ENCODE measurements at regions not wholly inside any gene's neighbourhood (a gene's known extent, or its start where the extent isn't known, plus 50 kb on each side); places are given as distances from the start of the nearest gene placed in this dataset.

- no peak for TF ChIP-seq POLR2A (IDR thresholded peaks at IDR 0.05)
- 35 to 65% methylated on average over 7 of the region's 7 CpGs for WGBS, 2 donors
- Histone ChIP-seq H3K36me3 (no peaks in the 10 kb centered on the region), H3K4me3 (no peak overlapping the region), H3K27ac (no peak overlapping the region), H3K27me3 (no peaks in the 10 kb centered on the region), H3K4me1 (no peaks in the 10 kb centered on the region), H3K9me3 (no peaks in the 10 kb centered on the region)
- intact Hi-C loops (cut with DNase I) = no loop called here
- peak; percentile 76 for DNase-seq
These were observed 335.7 kb upstream of the SNX7 start for GRCh38 chr1:98325646-98326440.

DNA sequence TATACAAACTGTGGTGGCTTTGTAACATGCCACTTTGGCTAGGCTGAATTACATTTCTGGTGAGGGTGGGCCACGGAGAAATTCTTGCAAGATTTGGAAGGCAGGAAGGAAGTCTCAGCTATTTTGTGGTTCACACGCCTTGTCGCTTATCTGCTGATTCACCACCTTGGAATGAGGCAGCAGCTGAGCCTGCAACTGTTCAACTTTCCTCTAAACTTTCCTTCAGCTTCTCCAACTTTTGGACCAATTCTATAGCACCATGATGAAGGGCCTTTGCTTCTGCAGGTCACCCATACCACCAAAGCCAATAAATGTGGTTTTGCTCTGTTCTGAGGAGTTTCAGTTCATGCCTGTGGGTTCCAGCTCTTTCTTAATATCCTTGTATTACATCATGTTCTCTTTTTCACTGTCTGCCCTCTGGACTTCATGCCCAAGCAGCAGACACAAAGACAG is 337.6 kb upstream of the SNX7 start:
- Histone ChIP-seq H3K9me3 (no peaks in the 10 kb centered on the region), H3K4me3 (no peak overlapping the region), H3K27ac (peak overlapping the region in 1 of 4 donors; percentile 32), H3K4me1 (no peaks in the 10 kb centered on the region), H3K36me3 (no peaks in the 10 kb centered on the region), H3K27me3 (no peaks in the 10 kb centered on the region)
- TF ChIP-seq POLR2AphosphoS5 (IDR thresholded peaks at IDR 0.05) = no peak
- TF ChIP-seq POLR2A (IDR thresholded peaks at IDR 0.05) = no peak
- no peak for TF ChIP-seq CTCF (IDR thresholded peaks at IDR 0.05)
- no peak for TF ChIP-seq EP300 (IDR thresholded peaks at IDR 0.05)
- no peak for DNase-seq
- intact Hi-C loops (cut with DNase I) = no loop called here
- WGBS, 2 donors = 25 to 42% methylated on average over 3 of the region's 3 CpGs

DNA sequence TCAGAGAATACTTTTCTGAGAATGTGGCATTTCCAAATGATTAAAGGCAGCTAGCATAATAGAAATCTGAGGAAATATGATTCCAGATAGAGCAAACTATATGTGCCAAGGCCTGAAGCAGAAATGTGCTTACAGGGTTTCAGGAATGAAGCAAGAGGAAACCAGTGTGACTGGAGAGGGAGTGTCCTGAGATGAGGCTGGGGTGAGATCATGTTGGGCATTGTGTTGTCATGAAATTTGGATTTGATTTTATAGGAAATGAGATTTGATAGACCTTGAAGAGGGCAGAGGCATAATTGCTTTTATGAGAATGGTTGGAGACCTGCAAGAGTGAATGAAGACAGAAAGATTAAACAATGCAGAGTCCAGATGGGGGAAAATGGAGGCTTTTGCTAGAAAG is 338.1 kb upstream of the SNX7 start:
- H3K4me3 ChIP-seq = no peak overlapping the region
- H3K4me1 ChIP-seq = no peaks in the 10 kb centered on the region
- H3K36me3 ChIP-seq = no peaks in the 10 kb centered on the region
- TF ChIP-seq EP300 (IDR thresholded peaks at IDR 0.05) = no peak
- TF ChIP-seq CTCF (IDR thresholded peaks at IDR 0.05) = no peak
- no peak for TF ChIP-seq POLR2A (IDR thresholded peaks at IDR 0.05)
- no peak for TF ChIP-seq POLR2AphosphoS5 (IDR thresholded peaks at IDR 0.05)
- intact Hi-C loops (cut with DNase I) = no loop called here
- H3K27ac ChIP-seq = peak overlapping the region in 1 of 4 donors; percentile 32
- DNase-seq = no peak
- no peaks in the 10 kb centered on the region for H3K9me3 ChIP-seq
- no peaks in the 10 kb centered on the region for H3K27me3 ChIP-seq

GRCh38 chr1:98322966-98323365 is 338.6 kb upstream of the SNX7 start:
- Histone ChIP-seq H3K9me3 (no peaks in the 10 kb centered on the region), H3K4me1 (no peaks in the 10 kb centered on the region), H3K4me3 (no peak overlapping the region), H3K36me3 (no peaks in the 10 kb centered on the region), H3K27me3 (no peaks in the 10 kb centered on the region), H3K27ac (no peak overlapping the region)
- intact Hi-C loops (cut with DNase I) = no loop called here
- WGBS, 2 donors = 95 to 96% methylated on average over 1 of the region's 1 CpG
- TF ChIP-seq POLR2AphosphoS5 (IDR thresholded peaks at IDR 0.05) (no peak), CTCF (IDR thresholded peaks at IDR 0.05) (no peak), POLR2A (IDR thresholded peaks at IDR 0.05) (no peak)
- no peak for DNase-seq

DNA sequence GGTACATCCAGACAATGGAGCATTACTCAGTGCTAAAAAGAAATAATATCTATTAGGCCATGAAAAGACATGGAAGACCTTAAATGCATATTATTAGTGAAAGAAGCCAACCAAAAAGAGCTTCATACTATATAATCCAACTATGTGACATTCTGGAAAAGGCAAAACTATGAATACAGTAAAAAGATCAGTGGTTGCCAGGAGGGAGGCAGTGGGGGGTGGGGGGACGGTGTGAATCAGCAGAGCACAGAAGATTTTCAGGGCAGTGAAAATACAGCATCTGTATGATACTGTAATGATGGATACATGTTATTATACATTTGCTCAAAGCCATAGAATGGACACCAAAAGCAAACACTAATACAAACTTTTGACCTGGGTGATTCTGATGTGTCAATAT is 339.4 kb upstream of the SNX7 start:
- Histone ChIP-seq H3K4me1 (no peaks in the 10 kb centered on the region), H3K36me3 (no peaks in the 10 kb centered on the region), H3K4me3 (no peak overlapping the region), H3K27me3 (no peaks in the 10 kb centered on the region), H3K27ac (no peak overlapping the region), H3K9me3 (no peaks in the 10 kb centered on the region)
- intact Hi-C loops (cut with DNase I) = no loop called here
- no peak for DNase-seq
- WGBS, 2 donors = 83 to 90% methylated on average over 1 of the region's 1 CpG
- TF ChIP-seq POLR2A (IDR thresholded peaks at IDR 0.05) (no peak), POLR2AphosphoS5 (IDR thresholded peaks at IDR 0.05) (no peak)

DNA sequence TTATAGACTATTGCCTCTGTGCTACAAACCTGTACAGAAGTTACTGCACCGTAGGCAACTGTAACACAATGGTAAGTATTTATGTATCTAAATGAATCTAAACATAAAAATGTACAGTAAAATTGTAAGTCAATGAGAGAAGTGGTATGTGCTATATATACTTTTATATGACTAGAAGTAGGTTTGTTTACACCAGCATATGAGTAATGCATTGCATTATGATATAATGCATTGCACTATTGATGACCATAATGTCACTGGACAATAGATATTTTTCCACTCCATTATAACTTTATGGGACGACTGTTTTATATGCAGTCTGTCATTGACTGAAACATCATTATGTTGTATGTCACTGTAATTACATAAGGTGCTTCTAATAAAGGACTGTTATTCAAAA is 340.3 kb upstream of the SNX7 start:
- DNase-seq = no peak
- intact Hi-C loops (cut with DNase I) = no loop called here
- Histone ChIP-seq H3K36me3 (no peaks in the 10 kb centered on the region), H3K27ac (no peak overlapping the region), H3K4me3 (no peak overlapping the region), H3K27me3 (no peaks in the 10 kb centered on the region), H3K4me1 (no peaks in the 10 kb centered on the region), H3K9me3 (no peaks in the 10 kb centered on the region)
- WGBS, 2 donors = 90 to 95% methylated on average over 2 of the region's 2 CpGs
- TF ChIP-seq POLR2AphosphoS5 (IDR thresholded peaks at IDR 0.05) = no peak
- no peak for TF ChIP-seq EP300 (IDR thresholded peaks at IDR 0.05)
- no peak for TF ChIP-seq POLR2A (IDR thresholded peaks at IDR 0.05)
- TF ChIP-seq CTCF (IDR thresholded peaks at IDR 0.05) = no peak
